ENCODE measurements at regions not wholly inside any gene's neighbourhood (a gene's known extent, or its start where the extent isn't known, plus 50 kb on each side); places are given as distances from the start of the nearest gene placed in this dataset.

- TF ChIP-seq CTCF (IDR thresholded peaks at IDR 0.05), result no peak
- DNase-seq, result no peak
- Histone ChIP-seq H3K9me3 (no peaks in the 10 kb centered on the region), H3K4me1 (peaks cover 0 to 8% (median 4%) of the 10 kb centered on the region in 9 donors), H3K4me3 (no peak overlapping the region), H3K36me3 (no peaks in the 10 kb centered on the region), H3K27ac (peak overlapping the region in 2 of 10 donors; percentile 52 to 73), H3K27me3 (peaks cover 0 to 26% (median 15%) of the 10 kb centered on the region in 7 donors)
- ATAC-seq, result peak in 7 of 8 donors; percentile 45 to 88 (median 66)
- WGBS, 2 donors, result 43 to 77% methylated on average over 2 of the region's 2 CpGs
- intact Hi-C loops (cut with DNase I), result no loop called here
Observed at GRCh38 chr1:30191154-30191702, 532.2 kb downstream of the MATN1 start.

- H3K27ac ChIP-seq, result peak overlapping the region in 2 of 10 donors; percentile 52 to 73
- peaks cover 0 to 32% (median 19%) of the 10 kb centered on the region in 7 donors for H3K27me3 ChIP-seq
- DNase-seq (no peak), ATAC-seq (no peak)
- no peak overlapping the region for H3K4me3 ChIP-seq
- H3K9me3 ChIP-seq, result no peaks in the 10 kb centered on the region
- intact Hi-C loops (cut with DNase I), result no loop called here
- TF ChIP-seq CTCF (IDR thresholded peaks at IDR 0.05), result no peak
- H3K36me3 ChIP-seq, result no peaks in the 10 kb centered on the region
- H3K4me1 ChIP-seq, result peaks cover 0 to 8% (median 4%) of the 10 kb centered on the region in 9 donors
- 79 to 84% methylated on average over 9 of the region's 9 CpGs for WGBS, 2 donors
Observed at GRCh38 chr1:30190511-30191153, 532.8 kb downstream of the MATN1 start.

GRCh38 chr1:30189818-30190500 lies 533.4 kb downstream of the MATN1 start:
- H3K9me3 ChIP-seq, result no peaks in the 10 kb centered on the region
- 88% methylated on average over 9 of the region's 9 CpGs for WGBS, 2 donors
- no peak for DNase-seq
- TF ChIP-seq CTCF (IDR thresholded peaks at IDR 0.05), result no peak
- H3K27me3 ChIP-seq, result peaks cover 0 to 35% (median 26%) of the 10 kb centered on the region in 7 donors
- H3K4me3 ChIP-seq, result no peak overlapping the region
- no peak for ATAC-seq
- no peaks in the 10 kb centered on the region for H3K36me3 ChIP-seq
- peaks cover 0 to 8% (median 4%) of the 10 kb centered on the region in 9 donors for H3K4me1 ChIP-seq
- intact Hi-C loops (cut with DNase I), result no loop called here
- H3K27ac ChIP-seq, result peak overlapping the region in 1 of 10 donors; percentile 73

GRCh38 chr1:30188999-30189398 lies 534.4 kb downstream of the MATN1 start:
- H3K27me3 ChIP-seq, result peaks cover 0 to 35% (median 26%) of the 10 kb centered on the region in 7 donors
- 95 to 97% methylated on average over 2 of the region's 2 CpGs for WGBS, 2 donors

More at GRCh38 chr1:30188999-30189398, 534.4 kb downstream of the MATN1 start:
- Histone ChIP-seq H3K27ac (no peak overlapping the region), H3K36me3 (no peaks in the 10 kb centered on the region), H3K4me3 (no peak overlapping the region), H3K4me1 (peaks cover 0 to 8% (median 4%) of the 10 kb centered on the region in 9 donors), H3K9me3 (no peaks in the 10 kb centered on the region)
- no peak for TF ChIP-seq CTCF (IDR thresholded peaks at IDR 0.05)
- intact Hi-C loops (cut with DNase I), result no loop called here
- ATAC-seq (no peak), DNase-seq (no peak)

Measured in heart right ventricle (tissue), 16 donors.